H1 (cell line): ENCODE measurements at regions not wholly inside any gene's neighbourhood (a gene's known extent, or its start where the extent isn't known, plus 50 kb on each side); places are given as distances from the start of the nearest gene placed in this dataset.

Source experiments
- BACH1 ChIP-seq: IDR thresholded peaks from 2 replicates; pipeline ENCODE4 v1.6.1; 2012; ENCODE audit warnings: low read length, improper control_type of control experiment
- HDAC6 ChIP-seq: IDR thresholded peaks from one replicate; pipeline ENCODE4 v1.7.1; 2012; ENCODE audit warnings: low read depth, mild to moderate bottlenecking, inconsistent platforms, low read length, moderate library complexity
- SIN3A ChIP-seq, 2 experiments: IDR thresholded peaks in 1 of 2; conservative IDR thresholded peaks in 1 of 2; 2 replicates each; pipeline ENCODE4 v1.6.1; 2011 to 2012; ENCODE audit warnings: low read length in 2 of 2, improper control_type of control experiment in 1 of 2, low read depth in 1 of 2, mild to moderate bottlenecking in 1 of 2
- SP1 ChIP-seq: IDR thresholded peaks from 2 replicates; pipeline ENCODE4 v1.6.1; 2011; ENCODE audit warnings: low read depth, low read length
- SRF ChIP-seq: IDR thresholded peaks from 2 replicates; pipeline ENCODE4 v1.6.1; 2011; ENCODE audit warnings: mild to moderate bottlenecking, low read depth, low read length, moderate library complexity

GRCh38 chr7:16301291-16301690 lies 120.0 kb downstream of the CRPPA start (continued):
- TF ChIP-seq SIN3A (conservative IDR thresholded peaks at IDR 0.05 in 1 of 2, IDR thresholded peaks at IDR 0.05 in 1 of 2; ENCODE audit: low read depth in 1 of 2, low read length in 2 of 2) = no peak
- TF ChIP-seq SRF = no peak
- no peak for TF ChIP-seq HDAC6
- no peak for TF ChIP-seq SP1
- TF ChIP-seq BACH1 = no peak
